Endothelial cell of umbilical vein (primary cell): ENCODE measurements at regions not wholly inside any gene's neighbourhood (a gene's known extent, or its start where the extent isn't known, plus 50 kb on each side); places are given as distances from the start of the nearest gene placed in this dataset.

Source experiments
- EZH2 ChIP-seq: IDR thresholded peaks from 2 replicates; pipeline ENCODE4 v1.6.1; 2012; ENCODE audit warnings: borderline replicate concordance, low read depth, mild to moderate bottlenecking, moderate library complexity, low read length, inconsistent platforms; ENCODE audit not compliant: severe bottlenecking
- FOS ChIP-seq: IDR thresholded peaks from 2 replicates; pipeline ENCODE4 v1.6.1; 2011; ENCODE audit warnings: mild to moderate bottlenecking, low read length, moderate library complexity, borderline replicate concordance; ENCODE audit not compliant: insufficient read depth
- GATA2 ChIP-seq: IDR thresholded peaks from 2 replicates; pipeline ENCODE4 v1.7.0; 2011; ENCODE audit warnings: low read depth, mild to moderate bottlenecking, moderate library complexity, mixed read lengths, low read length; ENCODE audit not compliant: insufficient read length, insufficient read depth
- JUN ChIP-seq: IDR thresholded peaks from 2 replicates; pipeline ENCODE4 v1.6.1; 2011; ENCODE audit warnings: borderline replicate concordance, low read depth; ENCODE audit not compliant: insufficient read length, insufficient read depth
- MYC ChIP-seq: IDR thresholded peaks from one replicate; pipeline ENCODE4 v1.6.1; 2011; ENCODE audit warnings: mild to moderate bottlenecking, low read depth, low read length
- POLR2A ChIP-seq: IDR thresholded peaks from 2 replicates; pipeline ENCODE4 v1.6.1; 2012; ENCODE audit warnings: low read depth, mild to moderate bottlenecking, control low read depth, low read length
- POLR2AphosphoS5 ChIP-seq: IDR thresholded peaks from 2 replicates; pipeline ENCODE4 v1.6.1; 2012; ENCODE audit warnings: low read depth, mild to moderate bottlenecking, control low read depth, low read length, moderate library complexity; ENCODE audit not compliant: insufficient read depth
- TF ChIP-seq, protein P1 (sequence below), 2 donors: IDR thresholded peaks; 1 replicate in 1 of 2; 2 replicates in 1 of 2; pipeline ENCODE4 v1.5.1; 2011; ENCODE audit warnings: low read length in 2 of 2, mild to moderate bottlenecking in 2 of 2, moderate library complexity in 2 of 2, control low read depth in 1 of 2, inconsistent platforms in 1 of 2, low read depth in 1 of 2; ENCODE audit not compliant: insufficient read depth in 1 of 2; ENCODE audit errors: extremely low read depth in 1 of 2
- TF ChIP-seq, protein P2 (sequence below): IDR thresholded peaks from 2 replicates; pipeline ENCODE4 v1.6.1; 2011; ENCODE audit not compliant: insufficient read depth, insufficient read length

DNA sequence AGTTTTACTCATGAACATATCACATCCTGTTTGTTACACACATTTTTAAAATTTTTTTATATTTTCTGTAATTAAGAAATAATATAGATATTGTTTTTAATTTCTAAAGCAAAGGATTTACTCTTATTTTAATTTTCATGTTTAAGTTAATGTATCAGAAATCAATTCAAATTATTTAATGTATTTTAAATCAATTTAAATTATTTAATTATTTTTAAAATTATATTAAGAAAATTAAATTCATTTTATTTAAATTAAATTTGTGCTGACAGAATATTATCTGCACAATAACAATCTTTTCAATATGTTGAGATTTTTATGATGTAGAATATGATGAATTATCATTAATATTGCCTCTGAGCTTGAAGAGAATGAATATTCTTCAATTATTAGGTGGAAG, 681.2 kb upstream of the ALCAM start:
- no peak for TF ChIP-seq POLR2A
- TF ChIP-seq, protein P1, sequence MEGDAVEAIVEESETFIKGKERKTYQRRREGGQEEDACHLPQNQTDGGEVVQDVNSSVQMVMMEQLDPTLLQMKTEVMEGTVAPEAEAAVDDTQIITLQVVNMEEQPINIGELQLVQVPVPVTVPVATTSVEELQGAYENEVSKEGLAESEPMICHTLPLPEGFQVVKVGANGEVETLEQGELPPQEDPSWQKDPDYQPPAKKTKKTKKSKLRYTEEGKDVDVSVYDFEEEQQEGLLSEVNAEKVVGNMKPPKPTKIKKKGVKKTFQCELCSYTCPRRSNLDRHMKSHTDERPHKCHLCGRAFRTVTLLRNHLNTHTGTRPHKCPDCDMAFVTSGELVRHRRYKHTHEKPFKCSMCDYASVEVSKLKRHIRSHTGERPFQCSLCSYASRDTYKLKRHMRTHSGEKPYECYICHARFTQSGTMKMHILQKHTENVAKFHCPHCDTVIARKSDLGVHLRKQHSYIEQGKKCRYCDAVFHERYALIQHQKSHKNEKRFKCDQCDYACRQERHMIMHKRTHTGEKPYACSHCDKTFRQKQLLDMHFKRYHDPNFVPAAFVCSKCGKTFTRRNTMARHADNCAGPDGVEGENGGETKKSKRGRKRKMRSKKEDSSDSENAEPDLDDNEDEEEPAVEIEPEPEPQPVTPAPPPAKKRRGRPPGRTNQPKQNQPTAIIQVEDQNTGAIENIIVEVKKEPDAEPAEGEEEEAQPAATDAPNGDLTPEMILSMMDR (IDR thresholded peaks at IDR 0.05; ENCODE audit: extremely low read depth in 1 of 2, insufficient read depth in 1 of 2, low read depth in 1 of 2, low read length in 2 of 2): no peak
- TF ChIP-seq JUN: no peak
- TF ChIP-seq EZH2: no peak
- no peak for TF ChIP-seq FOS
- TF ChIP-seq POLR2AphosphoS5: no peak
- TF ChIP-seq, protein P2, sequence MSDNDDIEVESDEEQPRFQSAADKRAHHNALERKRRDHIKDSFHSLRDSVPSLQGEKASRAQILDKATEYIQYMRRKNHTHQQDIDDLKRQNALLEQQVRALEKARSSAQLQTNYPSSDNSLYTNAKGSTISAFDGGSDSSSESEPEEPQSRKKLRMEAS: no peak
- TF ChIP-seq GATA2: no peak
- no peak for TF ChIP-seq MYC
